ENCODE measurements at regions not wholly inside any gene's neighbourhood (a gene's known extent, or its start where the extent isn't known, plus 50 kb on each side); places are given as distances from the start of the nearest gene placed in this dataset.

DNA sequence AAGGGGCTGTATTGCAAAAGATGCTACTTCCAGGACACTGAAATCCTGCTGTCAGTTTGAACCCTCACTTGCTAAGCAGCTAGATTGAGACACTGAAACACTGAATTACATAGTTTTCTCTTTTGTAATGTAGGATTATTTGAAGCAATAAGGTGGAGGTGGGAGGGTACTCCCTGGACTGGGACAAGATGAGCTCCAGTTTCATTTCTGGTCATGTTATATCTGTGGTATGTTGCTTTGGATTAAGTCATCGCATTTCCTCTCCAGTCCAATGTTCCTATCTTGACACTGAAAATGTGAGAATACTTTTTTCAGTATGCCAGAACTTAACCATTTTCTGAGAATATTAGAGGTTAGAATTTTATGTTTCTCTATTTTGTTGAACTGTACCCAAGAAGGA, 426.2 kb upstream of the MEX3C start:
- DNase-seq (no peak), ATAC-seq (ENCODE audit: insufficient read depth, low read depth) (no peak)
- H3K4me2 ChIP-seq (ENCODE audit: insufficient read depth, low read length) = no peak overlapping the region
- TF ChIP-seq EZH2 (IDR thresholded peaks at IDR 0.05; ENCODE audit: borderline replicate concordance, low read depth, low read length, severe bottlenecking) (no peak), CTCF (IDR thresholded peaks at IDR 0.05; ENCODE audit: borderline replicate concordance, extremely low read depth, low read length, poor library complexity, severe bottlenecking) (no peak)
- no peak overlapping the region for H3K27ac ChIP-seq (ENCODE audit: low read length)
- H3K4me3 ChIP-seq (ENCODE audit: low read depth in 1 of 2, low read length in 2 of 2) = no peak overlapping the region
- no peaks in the 10 kb centered on the region for H3K9me3 ChIP-seq (ENCODE audit: insufficient read depth, low read length, severe bottlenecking)
- H3K9ac ChIP-seq (ENCODE audit: low read depth, low read length) = no peak overlapping the region
- H3K79me2 ChIP-seq (ENCODE audit: insufficient read depth, low read length) = no peaks in the 10 kb centered on the region
- no peaks in the 10 kb centered on the region for H4K20me1 ChIP-seq (ENCODE audit: insufficient read depth, low read length)
- H2AFZ ChIP-seq (ENCODE audit: low read depth, low read length) = no peak overlapping the region
- H3K36me3 ChIP-seq (ENCODE audit: insufficient read depth, low read length) = no peaks in the 10 kb centered on the region
- H3K27me3 ChIP-seq (ENCODE audit: insufficient read depth, low read length, poor library complexity) = no peaks in the 10 kb centered on the region
- H3K4me1 ChIP-seq (ENCODE audit: insufficient read depth, low read length) = no peaks in the 10 kb centered on the region

- no peaks in the 10 kb centered on the region for H3K36me3 ChIP-seq (ENCODE audit: insufficient read depth, low read length)
- H2AFZ ChIP-seq (ENCODE audit: low read depth, low read length) = no peak overlapping the region
- no peaks in the 10 kb centered on the region for H3K4me1 ChIP-seq (ENCODE audit: insufficient read depth, low read length)
- TF ChIP-seq CTCF (IDR thresholded peaks at IDR 0.05; ENCODE audit: borderline replicate concordance, extremely low read depth, low read length, poor library complexity, severe bottlenecking) (no peak), EZH2 (IDR thresholded peaks at IDR 0.05; ENCODE audit: borderline replicate concordance, low read depth, low read length, severe bottlenecking) (no peak)
- peaks cover 18% of the 10 kb centered on the region for H3K9me3 ChIP-seq (ENCODE audit: insufficient read depth, low read length, severe bottlenecking)
- ATAC-seq (ENCODE audit: insufficient read depth, low read depth) (no peak), DNase-seq (no peak)
- no peaks in the 10 kb centered on the region for H3K79me2 ChIP-seq (ENCODE audit: insufficient read depth, low read length)
- no peak overlapping the region for H3K27ac ChIP-seq (ENCODE audit: low read length)
- no peak overlapping the region for H3K4me2 ChIP-seq (ENCODE audit: insufficient read depth, low read length)
- H3K4me3 ChIP-seq (ENCODE audit: low read depth in 1 of 2, low read length in 2 of 2) = no peak overlapping the region
- no peaks in the 10 kb centered on the region for H3K27me3 ChIP-seq (ENCODE audit: insufficient read depth, low read length, poor library complexity)
- H3K9ac ChIP-seq (ENCODE audit: low read depth, low read length) = no peak overlapping the region
- H4K20me1 ChIP-seq (ENCODE audit: insufficient read depth, low read length) = no peaks in the 10 kb centered on the region
Observed at GRCh38 chr18:51630706-51631105, 433.2 kb upstream of the MEX3C start.

DNA sequence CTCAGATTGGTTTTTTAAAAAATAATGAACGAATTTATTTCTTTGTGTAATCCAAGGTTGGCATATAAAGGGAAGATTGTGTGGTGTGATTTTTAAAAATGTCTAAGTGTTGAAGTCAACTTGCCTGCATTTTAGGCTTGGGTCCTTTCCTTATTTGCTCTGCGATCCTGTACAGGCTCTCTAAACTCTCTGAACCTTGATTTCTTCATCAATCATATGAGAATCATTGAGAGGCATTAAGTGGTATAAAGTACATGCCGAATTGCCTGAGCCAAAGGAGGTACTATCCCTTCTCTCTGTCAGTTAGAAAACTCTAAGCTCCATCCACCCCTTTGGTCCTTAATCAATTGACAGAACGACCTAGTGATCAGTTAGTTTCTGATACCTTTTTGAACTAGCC, 440.4 kb upstream of the MEX3C start:
- Histone ChIP-seq H3K79me2 (ENCODE audit: insufficient read depth, low read length) (no peaks in the 10 kb centered on the region), H3K4me1 (ENCODE audit: insufficient read depth, low read length) (no peaks in the 10 kb centered on the region), H3K27me3 (ENCODE audit: insufficient read depth, low read length, poor library complexity) (no peaks in the 10 kb centered on the region), H3K4me2 (ENCODE audit: insufficient read depth, low read length) (no peak overlapping the region), H2AFZ (ENCODE audit: low read depth, low read length) (no peak overlapping the region), H3K36me3 (ENCODE audit: insufficient read depth, low read length) (no peaks in the 10 kb centered on the region), H3K9ac (ENCODE audit: low read depth, low read length) (no peak overlapping the region), H3K9me3 (ENCODE audit: insufficient read depth, low read length, severe bottlenecking) (peaks cover 17% of the 10 kb centered on the region), H4K20me1 (ENCODE audit: insufficient read depth, low read length) (no peaks in the 10 kb centered on the region), H3K4me3 (ENCODE audit: low read depth in 1 of 2, low read length in 2 of 2) (no peak overlapping the region), H3K27ac (ENCODE audit: low read length) (no peak overlapping the region)
- no peak for DNase-seq
- TF ChIP-seq CTCF (IDR thresholded peaks at IDR 0.05; ENCODE audit: borderline replicate concordance, extremely low read depth, low read length, poor library complexity, severe bottlenecking) (no peak), EZH2 (IDR thresholded peaks at IDR 0.05; ENCODE audit: borderline replicate concordance, low read depth, low read length, severe bottlenecking) (no peak)
- no peak for ATAC-seq (ENCODE audit: insufficient read depth, low read depth)

DNA sequence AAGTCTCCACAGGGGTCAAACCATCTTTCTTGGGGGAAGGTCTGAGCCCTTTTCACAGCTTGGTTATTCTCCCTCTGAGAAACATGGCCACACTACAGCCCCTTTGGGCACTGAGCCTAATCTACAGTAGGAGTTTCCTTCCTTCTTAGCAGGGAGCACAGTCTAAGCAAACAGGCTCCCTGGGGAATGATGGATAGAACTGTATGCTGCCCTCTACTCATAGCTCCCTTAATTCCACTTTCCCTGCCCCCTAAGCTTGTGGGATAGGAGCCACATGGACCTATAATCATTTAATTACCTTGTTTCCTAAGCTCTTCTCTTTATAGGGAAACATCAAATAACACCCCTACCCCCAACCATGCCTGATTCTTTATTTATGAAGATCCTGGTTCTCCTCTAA, 442.1 kb upstream of the MEX3C start:
- H3K79me2 ChIP-seq (ENCODE audit: insufficient read depth, low read length) = no peaks in the 10 kb centered on the region
- H4K20me1 ChIP-seq (ENCODE audit: insufficient read depth, low read length) = no peaks in the 10 kb centered on the region
- H3K4me2 ChIP-seq (ENCODE audit: insufficient read depth, low read length) = no peak overlapping the region
- DNase-seq (no peak), ATAC-seq (ENCODE audit: insufficient read depth, low read depth) (no peak)
- no peak overlapping the region for H3K9ac ChIP-seq (ENCODE audit: low read depth, low read length)
- no peak overlapping the region for H2AFZ ChIP-seq (ENCODE audit: low read depth, low read length)
- TF ChIP-seq CTCF (IDR thresholded peaks at IDR 0.05; ENCODE audit: borderline replicate concordance, extremely low read depth, low read length, poor library complexity, severe bottlenecking) (no peak), EZH2 (IDR thresholded peaks at IDR 0.05; ENCODE audit: borderline replicate concordance, low read depth, low read length, severe bottlenecking) (no peak)
- no peaks in the 10 kb centered on the region for H3K4me1 ChIP-seq (ENCODE audit: insufficient read depth, low read length)
- H3K36me3 ChIP-seq (ENCODE audit: insufficient read depth, low read length) = no peaks in the 10 kb centered on the region
- no peak overlapping the region for H3K4me3 ChIP-seq (ENCODE audit: low read depth in 1 of 2, low read length in 2 of 2)
- H3K27ac ChIP-seq (ENCODE audit: low read length) = no peak overlapping the region
- H3K27me3 ChIP-seq (ENCODE audit: insufficient read depth, low read length, poor library complexity) = no peaks in the 10 kb centered on the region
- peaks cover 5% of the 10 kb centered on the region for H3K9me3 ChIP-seq (ENCODE audit: insufficient read depth, low read length, severe bottlenecking)
